IMR-90 (cell line): ENCODE measurements at regions not wholly inside any gene's neighbourhood (a gene's known extent, or its start where the extent isn't known, plus 50 kb on each side); places are given as distances from the start of the nearest gene placed in this dataset.

Source experiments
- BHLHE40 ChIP-seq: fragments of 150-350 bp; IDR thresholded peaks from 2 replicates; pipeline ENCODE4 v1.6.1; 2016; ENCODE audit warnings: mild to moderate bottlenecking, low read depth, low read length
- MAFK ChIP-seq: IDR thresholded peaks from 2 replicates; pipeline ENCODE4 v1.6.1; 2012; ENCODE audit warnings: low read depth, low read length, improper control_type of control experiment
- MXI1 ChIP-seq: IDR thresholded peaks from 2 replicates; pipeline ENCODE4 v1.6.1; 2012; ENCODE audit warnings: low read depth, mild to moderate bottlenecking, low read length, moderate library complexity, borderline replicate concordance
- POLR2A ChIP-seq: IDR thresholded peaks from 2 replicates; pipeline ENCODE4 v1.6.1; 2012; ENCODE audit warnings: mild to moderate bottlenecking, low read depth, low read length
- RFX5 ChIP-seq: IDR thresholded peaks from 2 replicates; pipeline ENCODE4 v1.8.0; 2012; ENCODE audit warnings: low read depth, mild to moderate bottlenecking, low read length, moderate library complexity
- SMC3 ChIP-seq: fragments of 150-350 bp; IDR thresholded peaks from 2 replicates; pipeline ENCODE4 v1.6.1; 2016; ENCODE audit warnings: low read depth, mild to moderate bottlenecking, antibody characterized with exemption, low read length, moderate library complexity
- TF ChIP-seq, protein P1 (sequence below): conservative IDR thresholded peaks from 2 replicates; pipeline ENCODE4 v1.5.1; 2012; ENCODE audit warnings: mild to moderate bottlenecking, low read depth, low read length, improper control_type of control experiment
- TF ChIP-seq, protein P2 (sequence below): fragments of 150-350 bp; IDR thresholded peaks from 2 replicates; pipeline ENCODE4 v1.6.1; 2016; ENCODE audit warnings: low read depth, mild to moderate bottlenecking, low read length, moderate library complexity, borderline replicate concordance

- no peak for TF ChIP-seq MAFK
- TF ChIP-seq, protein P1, sequence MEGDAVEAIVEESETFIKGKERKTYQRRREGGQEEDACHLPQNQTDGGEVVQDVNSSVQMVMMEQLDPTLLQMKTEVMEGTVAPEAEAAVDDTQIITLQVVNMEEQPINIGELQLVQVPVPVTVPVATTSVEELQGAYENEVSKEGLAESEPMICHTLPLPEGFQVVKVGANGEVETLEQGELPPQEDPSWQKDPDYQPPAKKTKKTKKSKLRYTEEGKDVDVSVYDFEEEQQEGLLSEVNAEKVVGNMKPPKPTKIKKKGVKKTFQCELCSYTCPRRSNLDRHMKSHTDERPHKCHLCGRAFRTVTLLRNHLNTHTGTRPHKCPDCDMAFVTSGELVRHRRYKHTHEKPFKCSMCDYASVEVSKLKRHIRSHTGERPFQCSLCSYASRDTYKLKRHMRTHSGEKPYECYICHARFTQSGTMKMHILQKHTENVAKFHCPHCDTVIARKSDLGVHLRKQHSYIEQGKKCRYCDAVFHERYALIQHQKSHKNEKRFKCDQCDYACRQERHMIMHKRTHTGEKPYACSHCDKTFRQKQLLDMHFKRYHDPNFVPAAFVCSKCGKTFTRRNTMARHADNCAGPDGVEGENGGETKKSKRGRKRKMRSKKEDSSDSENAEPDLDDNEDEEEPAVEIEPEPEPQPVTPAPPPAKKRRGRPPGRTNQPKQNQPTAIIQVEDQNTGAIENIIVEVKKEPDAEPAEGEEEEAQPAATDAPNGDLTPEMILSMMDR = no peak
- TF ChIP-seq POLR2A = no peak
- no peak for TF ChIP-seq BHLHE40
- TF ChIP-seq, protein P2, sequence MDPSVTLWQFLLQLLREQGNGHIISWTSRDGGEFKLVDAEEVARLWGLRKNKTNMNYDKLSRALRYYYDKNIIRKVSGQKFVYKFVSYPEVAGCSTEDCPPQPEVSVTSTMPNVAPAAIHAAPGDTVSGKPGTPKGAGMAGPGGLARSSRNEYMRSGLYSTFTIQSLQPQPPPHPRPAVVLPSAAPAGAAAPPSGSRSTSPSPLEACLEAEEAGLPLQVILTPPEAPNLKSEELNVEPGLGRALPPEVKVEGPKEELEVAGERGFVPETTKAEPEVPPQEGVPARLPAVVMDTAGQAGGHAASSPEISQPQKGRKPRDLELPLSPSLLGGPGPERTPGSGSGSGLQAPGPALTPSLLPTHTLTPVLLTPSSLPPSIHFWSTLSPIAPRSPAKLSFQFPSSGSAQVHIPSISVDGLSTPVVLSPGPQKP = no peak
- no peak for TF ChIP-seq RFX5
- TF ChIP-seq MXI1 = no peak
- no peak for TF ChIP-seq SMC3
Measured at GRCh38 chr4:143071351-143071750, 113.4 kb upstream of the USP38 start.
